Neuronal stem cell (in vitro differentiated cells): ENCODE measurements at regions not wholly inside any gene's neighbourhood (a gene's known extent, or its start where the extent isn't known, plus 50 kb on each side); places are given as distances from the start of the nearest gene placed in this dataset.

Source experiments
- DNase-seq: peaks from one replicate; pipeline ENCODE4 v3.0.0-alpha.2; 2013; ENCODE audit warnings: low spot score
- H2AFZ ChIP-seq: one replicate; pipeline ENCODE4 v1.6.1; 2013; ENCODE audit warnings: mild to moderate bottlenecking, low read length, inconsistent platforms
- H2AK5ac ChIP-seq: 2 replicates; pipeline ENCODE4 v1.6.1; 2013; ENCODE audit warnings: low read depth, mild to moderate bottlenecking, inconsistent platforms, low read length, moderate library complexity, mixed read lengths
- H2BK120ac ChIP-seq: 2 replicates; pipeline ENCODE4 v1.6.1; 2013; ENCODE audit warnings: low read depth, mild to moderate bottlenecking, inconsistent platforms, low read length, moderate library complexity, mixed read lengths
- H2BK12ac ChIP-seq: one replicate; pipeline ENCODE4 v1.6.1; 2013; ENCODE audit warnings: low read length, inconsistent platforms
- H2BK15ac ChIP-seq: 2 replicates; pipeline ENCODE4 v1.6.1; 2013; ENCODE audit warnings: mild to moderate bottlenecking, low read length, inconsistent platforms, mixed read lengths
- H2BK5ac ChIP-seq: one replicate; pipeline ENCODE4 v1.6.1; 2013; ENCODE audit warnings: inconsistent platforms, mild to moderate bottlenecking, low read length, moderate library complexity
- H3K14ac ChIP-seq: one replicate; pipeline ENCODE4 v1.6.1; 2013; ENCODE audit warnings: low read length, inconsistent platforms
- H3K18ac ChIP-seq: 2 replicates; pipeline ENCODE4 v1.6.1; 2013; ENCODE audit warnings: low read length, inconsistent platforms
- H3K23ac ChIP-seq: 2 replicates; pipeline ENCODE4 v1.6.1; 2013; ENCODE audit warnings: low read depth, mild to moderate bottlenecking, mixed read lengths, low read length, inconsistent platforms; ENCODE audit not compliant: poor library complexity
- H3K27ac ChIP-seq: replicated peaks from 3 replicates; pipeline ENCODE4 v1.5.1; 2013; ENCODE audit warnings: low read length, inconsistent platforms
- H3K27me3 ChIP-seq, 3 experiments: 2 replicates each; pipeline ENCODE4 v1.6.1; 2013; ENCODE audit warnings: low read length in 3 of 3, mild to moderate bottlenecking in 2 of 3, inconsistent platforms in 1 of 3, low read depth in 1 of 3, mixed read lengths in 1 of 3, moderate library complexity in 1 of 3; ENCODE audit not compliant: control insufficient read depth in 3 of 3, insufficient read depth in 3 of 3
- H3K36me3 ChIP-seq, 2 donors: replicated peaks in 1 of 2; 2 replicates each; pipeline ENCODE4 v1.6.1; 2013; ENCODE audit warnings: low read length in 2 of 2; ENCODE audit not compliant: control insufficient read depth in 2 of 2, insufficient read depth in 2 of 2
- H3K4ac ChIP-seq: 2 replicates; pipeline ENCODE4 v1.6.1; 2013; ENCODE audit warnings: inconsistent platforms, mild to moderate bottlenecking, low read length, moderate library complexity
- H3K4me1 ChIP-seq, 2 donors: 1 replicate in 1 of 2; 2 replicates in 1 of 2; pipeline ENCODE4 v1.6.1; 2013; ENCODE audit warnings: low read length in 2 of 2, low read depth in 1 of 2; ENCODE audit not compliant: control insufficient read depth in 2 of 2, insufficient read depth in 1 of 2
- H3K4me2 ChIP-seq: one replicate; pipeline ENCODE4 v1.6.1; 2013; ENCODE audit warnings: mild to moderate bottlenecking, low read length, inconsistent platforms; ENCODE audit not compliant: insufficient read depth, poor library complexity, severe bottlenecking
- H3K4me3 ChIP-seq, 2 donors: 2 replicates each; pipeline ENCODE4 v1.5.1; 2013; ENCODE audit warnings: low read length in 2 of 2, mild to moderate bottlenecking in 2 of 2, inconsistent platforms in 1 of 2, moderate library complexity in 1 of 2
- H3K79me1 ChIP-seq: one replicate; pipeline ENCODE4 v1.6.1; 2013; ENCODE audit warnings: low read depth, mild to moderate bottlenecking, inconsistent platforms, low read length, moderate library complexity
- H3K9ac ChIP-seq: one replicate; pipeline ENCODE4 v1.6.1; 2013; ENCODE audit warnings: mild to moderate bottlenecking, low read depth, low read length, inconsistent platforms; ENCODE audit not compliant: poor library complexity
- H3K9me3 ChIP-seq, 2 donors: replicated peaks in 1 of 2; 2 replicates each; pipeline versions ENCODE3 to v1.6.1; 2013; ENCODE audit warnings: low read length in 2 of 2, mild to moderate bottlenecking in 2 of 2, inconsistent platforms in 1 of 2, low read depth in 1 of 2, mixed read lengths in 1 of 2, moderate library complexity in 1 of 2; ENCODE audit not compliant: control insufficient read depth in 2 of 2, insufficient read depth in 1 of 2
- H4K8ac ChIP-seq: one replicate; pipeline ENCODE4 v1.6.1; 2013; ENCODE audit warnings: low read depth, mild to moderate bottlenecking, inconsistent platforms, low read length, moderate library complexity
- H4K91ac ChIP-seq: one replicate; pipeline ENCODE4 v1.6.1; 2013; ENCODE audit warnings: low read length, low read depth, mild to moderate bottlenecking, inconsistent platforms; ENCODE audit not compliant: poor library complexity
- WGBS, 2 donors: extraction: QIAGEN DNeasy Blood & Tissue Kit; methylation state at CpG; one replicate each; pipeline ENCODE4 v1.1.7; 2013; ENCODE audit warnings: missing lambda C conversion rate in 2 of 2, mixed read lengths in 1 of 2; ENCODE audit not compliant: insufficient read length in 2 of 2, insufficient replicate concordance in 1 of 2; ENCODE audit errors: extremely low coverage in 2 of 2; 5-methylcytosine and 5-hydroxymethylcytosine counted together

GRCh38 chr2:238613610-238614009 lies 186.9 kb downstream of the ASB1 start:
- Histone ChIP-seq H3K4me1 (no peaks in the 10 kb centered on the region), H3K9ac (no peak overlapping the region), H3K27me3 (no peaks in the 10 kb centered on the region), H3K79me1 (no peaks in the 10 kb centered on the region), H3K4ac (no peak overlapping the region), H3K27ac (no peak overlapping the region), H3K4me2 (no peak overlapping the region), H3K18ac (peak overlapping the region; percentile 38), H3K4me3 (no peak overlapping the region), H4K8ac (no peak overlapping the region), H3K9me3 (peaks cover 0 to 3% of the 10 kb centered on the region in 2 donors), H2BK5ac (no peak overlapping the region), H2BK120ac (no peak overlapping the region), H2AK5ac (no peak overlapping the region), H3K36me3 (no peaks in the 10 kb centered on the region), H2BK15ac (no peak overlapping the region), H3K23ac (no peak overlapping the region), H2AFZ (no peak overlapping the region), H3K14ac (no peak overlapping the region), H4K91ac (no peak overlapping the region), H2BK12ac (no peak overlapping the region)
- WGBS, 2 donors: no CpG with 5 or more reads among the region's 5 CpGs
- DNase-seq: no peak

- no peak overlapping the region for H2BK5ac ChIP-seq
- H3K79me1 ChIP-seq: no peaks in the 10 kb centered on the region
- H2BK15ac ChIP-seq: no peak overlapping the region
- H3K4me2 ChIP-seq: no peak overlapping the region
- DNase-seq: no peak
- H3K9me3 ChIP-seq: peaks cover 0 to 3% of the 10 kb centered on the region in 2 donors
- H4K91ac ChIP-seq: no peak overlapping the region
- H2AFZ ChIP-seq: no peak overlapping the region
- H2AK5ac ChIP-seq: no peak overlapping the region
- H3K4ac ChIP-seq: no peak overlapping the region
- H3K9ac ChIP-seq: no peak overlapping the region
- no peaks in the 10 kb centered on the region for H3K27me3 ChIP-seq
- peak overlapping the region in 1 of 2 donors; percentile 9 for H3K4me3 ChIP-seq
- no peak overlapping the region for H3K18ac ChIP-seq
- no peak overlapping the region for H2BK12ac ChIP-seq
- no peaks in the 10 kb centered on the region for H3K4me1 ChIP-seq
- H4K8ac ChIP-seq: no peak overlapping the region
- H3K14ac ChIP-seq: no peak overlapping the region
- H3K27ac ChIP-seq: no peak overlapping the region
- no peak overlapping the region for H3K23ac ChIP-seq
- H2BK120ac ChIP-seq: no peak overlapping the region
- no peaks in the 10 kb centered on the region for H3K36me3 ChIP-seq
These were observed 187.6 kb downstream of the ASB1 start for GRCh38 chr2:238614376-238614775.

- Histone ChIP-seq H3K4me1 (no peaks in the 10 kb centered on the region), H4K8ac (no peak overlapping the region), H4K91ac (no peak overlapping the region), H3K18ac (no peak overlapping the region), H3K14ac (no peak overlapping the region), H2BK120ac (no peak overlapping the region), H3K4me3 (no peak overlapping the region), H2AFZ (no peak overlapping the region), H2BK5ac (no peak overlapping the region), H2AK5ac (no peak overlapping the region), H2BK12ac (no peak overlapping the region), H2BK15ac (no peak overlapping the region), H3K9ac (no peak overlapping the region), H3K4ac (no peak overlapping the region), H3K4me2 (no peak overlapping the region), H3K27ac (no peak overlapping the region), H3K36me3 (no peaks in the 10 kb centered on the region), H3K23ac (no peak overlapping the region), H3K79me1 (no peaks in the 10 kb centered on the region), H3K27me3 (no peaks in the 10 kb centered on the region), H3K9me3 (peaks cover 0 to 3% of the 10 kb centered on the region in 2 donors)
- no CpG with 5 or more reads among the region's 5 CpGs for WGBS, 2 donors
- no peak for DNase-seq
These were observed 188.5 kb downstream of the ASB1 start for GRCh38 chr2:238615187-238615586.

GRCh38 chr2:238616681-238617080 lies 190.0 kb downstream of the ASB1 start:
- H2AK5ac ChIP-seq: no peak overlapping the region
- H3K4me2 ChIP-seq: no peak overlapping the region
- peaks cover 0 to 3% of the 10 kb centered on the region in 2 donors for H3K9me3 ChIP-seq
- no peaks in the 10 kb centered on the region for H3K27me3 ChIP-seq
- H4K91ac ChIP-seq: no peak overlapping the region
- no peaks in the 10 kb centered on the region for H3K79me1 ChIP-seq
- H3K18ac ChIP-seq: no peak overlapping the region
- no peak overlapping the region for H3K14ac ChIP-seq
- no peak overlapping the region for H3K4ac ChIP-seq
- H2BK15ac ChIP-seq: no peak overlapping the region
- no peaks in the 10 kb centered on the region for H3K36me3 ChIP-seq
- no CpG with 5 or more reads among the region's 5 CpGs for WGBS, 2 donors
- H3K9ac ChIP-seq: no peak overlapping the region
- DNase-seq: no peak
- no peak overlapping the region for H3K27ac ChIP-seq
- no peak overlapping the region for H3K23ac ChIP-seq
- no peak overlapping the region for H2BK5ac ChIP-seq
- H2BK120ac ChIP-seq: no peak overlapping the region
- H2AFZ ChIP-seq: no peak overlapping the region
- H2BK12ac ChIP-seq: no peak overlapping the region
- H4K8ac ChIP-seq: no peak overlapping the region
- H3K4me3 ChIP-seq: no peak overlapping the region
- no peaks in the 10 kb centered on the region for H3K4me1 ChIP-seq
